ENCODE measurements at regions not wholly inside any gene's neighbourhood (a gene's known extent, or its start where the extent isn't known, plus 50 kb on each side); places are given as distances from the start of the nearest gene placed in this dataset.

- TF ChIP-seq CTCF (IDR thresholded peaks at IDR 0.05) = no peak
- no peak for TF ChIP-seq POLR2A (IDR thresholded peaks at IDR 0.05)
These were observed 110.2 kb upstream of the NAV2 start for GRCh38 chr11:19602406-19602805.
